ENCODE measurements at regions not wholly inside any gene's neighbourhood (a gene's known extent, or its start where the extent isn't known, plus 50 kb on each side); places are given as distances from the start of the nearest gene placed in this dataset.

DNA sequence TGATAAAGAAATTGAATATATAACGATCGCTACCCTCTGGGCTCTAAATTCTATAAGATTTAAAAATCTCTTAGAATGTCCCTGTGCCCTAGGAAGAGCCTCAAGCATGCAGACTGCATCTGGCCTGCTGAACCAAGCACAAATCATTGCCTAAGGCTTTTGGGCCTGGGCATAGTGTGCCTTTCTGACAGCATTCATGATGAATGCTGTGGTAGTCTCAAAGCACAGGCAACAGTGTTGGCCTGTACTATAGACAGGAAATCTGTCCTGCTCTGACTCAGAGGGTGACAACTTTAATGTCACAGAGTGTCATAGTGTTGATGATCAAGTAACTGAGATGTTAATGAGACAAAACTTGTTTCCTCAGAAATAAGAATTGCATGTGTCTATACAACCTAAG lies 717.3 kb downstream of the STIM2 start:
- H3K4me3 ChIP-seq (ENCODE audit: low read depth, low read length): no peak overlapping the region
- TF ChIP-seq, protein P1, sequence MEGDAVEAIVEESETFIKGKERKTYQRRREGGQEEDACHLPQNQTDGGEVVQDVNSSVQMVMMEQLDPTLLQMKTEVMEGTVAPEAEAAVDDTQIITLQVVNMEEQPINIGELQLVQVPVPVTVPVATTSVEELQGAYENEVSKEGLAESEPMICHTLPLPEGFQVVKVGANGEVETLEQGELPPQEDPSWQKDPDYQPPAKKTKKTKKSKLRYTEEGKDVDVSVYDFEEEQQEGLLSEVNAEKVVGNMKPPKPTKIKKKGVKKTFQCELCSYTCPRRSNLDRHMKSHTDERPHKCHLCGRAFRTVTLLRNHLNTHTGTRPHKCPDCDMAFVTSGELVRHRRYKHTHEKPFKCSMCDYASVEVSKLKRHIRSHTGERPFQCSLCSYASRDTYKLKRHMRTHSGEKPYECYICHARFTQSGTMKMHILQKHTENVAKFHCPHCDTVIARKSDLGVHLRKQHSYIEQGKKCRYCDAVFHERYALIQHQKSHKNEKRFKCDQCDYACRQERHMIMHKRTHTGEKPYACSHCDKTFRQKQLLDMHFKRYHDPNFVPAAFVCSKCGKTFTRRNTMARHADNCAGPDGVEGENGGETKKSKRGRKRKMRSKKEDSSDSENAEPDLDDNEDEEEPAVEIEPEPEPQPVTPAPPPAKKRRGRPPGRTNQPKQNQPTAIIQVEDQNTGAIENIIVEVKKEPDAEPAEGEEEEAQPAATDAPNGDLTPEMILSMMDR (IDR thresholded peaks at IDR 0.05; ENCODE audit: control insufficient read depth, extremely low read depth, insufficient read depth): no peak
- no peak for DNase-seq (ENCODE audit: low read depth)

DNA sequence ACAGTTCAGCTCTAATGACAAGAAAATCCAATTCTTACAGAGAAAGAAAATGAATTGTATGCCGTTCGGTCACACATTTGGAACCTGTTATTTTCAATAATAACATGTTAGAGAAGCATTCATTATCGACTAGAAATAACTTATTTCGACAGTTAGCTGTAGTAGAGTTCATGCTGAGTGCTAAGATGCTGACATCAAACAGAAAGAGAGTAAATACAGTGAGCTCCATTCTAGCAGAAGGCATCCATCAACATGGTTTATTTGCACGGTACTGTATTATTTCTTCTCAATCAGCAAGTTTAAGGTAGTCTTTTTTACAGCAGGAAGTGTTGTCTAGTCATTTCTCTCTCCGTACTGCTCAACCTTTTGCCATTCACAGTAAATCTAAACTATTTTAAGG lies 732.1 kb downstream of the STIM2 start:
- DNase-seq (ENCODE audit: low read depth): no peak
- TF ChIP-seq, protein P1 (IDR thresholded peaks at IDR 0.05; ENCODE audit: control insufficient read depth, extremely low read depth, insufficient read depth): no peak
- no peak overlapping the region for H3K4me3 ChIP-seq (ENCODE audit: low read depth, low read length)

DNA sequence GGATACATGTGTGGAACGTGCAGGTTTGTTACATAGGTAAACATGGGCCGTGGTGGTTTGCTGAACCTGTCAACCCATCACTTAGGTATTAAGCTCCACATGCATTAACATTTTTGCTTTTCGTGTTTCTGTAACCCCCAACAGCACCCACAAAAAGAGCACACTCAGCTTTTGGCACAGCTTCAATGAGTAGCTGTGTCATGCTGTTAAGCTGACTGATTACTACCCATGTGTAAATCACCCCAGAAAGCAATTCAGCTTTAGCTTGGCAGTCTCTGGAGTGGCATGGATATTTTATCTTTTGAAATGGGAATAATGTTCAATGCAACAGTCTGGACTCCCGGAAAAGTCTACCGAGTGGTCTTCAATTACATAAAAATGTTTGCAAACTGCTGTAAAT lies 734.3 kb downstream of the STIM2 start:
- H3K4me3 ChIP-seq (ENCODE audit: low read depth, low read length): no peak overlapping the region
- TF ChIP-seq, protein P1 (IDR thresholded peaks at IDR 0.05; ENCODE audit: control insufficient read depth, extremely low read depth, insufficient read depth): no peak
- DNase-seq (ENCODE audit: low read depth): no peak

DNA sequence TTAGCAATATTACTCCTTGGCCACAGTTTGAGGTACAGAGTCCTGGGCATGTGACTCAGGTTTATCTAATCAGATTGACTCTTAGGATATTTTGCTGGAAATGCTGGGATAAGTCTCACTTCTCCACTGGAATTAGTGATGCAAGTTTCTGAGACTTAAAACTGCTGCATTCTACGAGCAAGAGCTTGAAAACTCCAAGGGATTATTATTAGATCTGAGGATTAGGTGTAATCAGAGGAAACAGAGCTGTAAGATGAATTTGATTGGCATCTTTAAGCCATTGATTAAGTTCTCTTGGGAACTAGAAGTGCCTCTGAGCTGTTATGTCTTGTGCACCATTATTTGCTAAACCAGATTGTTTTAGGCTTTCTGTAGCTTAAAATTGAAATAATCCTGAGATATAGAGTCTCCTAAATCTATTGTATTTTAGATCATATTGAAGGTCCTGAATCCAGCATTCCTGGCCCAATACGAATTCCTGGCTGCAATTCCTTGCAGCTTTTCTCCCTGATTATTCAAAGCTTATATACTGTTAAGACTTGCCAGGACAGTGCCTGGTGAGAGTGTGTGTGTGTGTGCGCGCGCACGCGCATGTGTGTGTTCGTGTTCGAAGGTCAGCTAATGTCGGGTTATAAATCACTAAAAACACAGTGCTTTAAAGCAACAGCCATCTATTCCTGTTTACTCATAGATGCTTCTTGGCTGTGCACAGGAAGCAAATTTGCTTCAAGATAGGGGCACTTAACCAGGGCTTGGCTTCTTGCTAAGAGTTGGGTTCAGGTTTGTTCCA lies 735.1 kb downstream of the STIM2 start:
- DNase-seq (ENCODE audit: low read depth): no peak
- TF ChIP-seq, protein P1 (IDR thresholded peaks at IDR 0.05; ENCODE audit: control insufficient read depth, extremely low read depth, insufficient read depth): no peak
- H3K4me3 ChIP-seq (ENCODE audit: low read depth, low read length): no peak overlapping the region

DNA sequence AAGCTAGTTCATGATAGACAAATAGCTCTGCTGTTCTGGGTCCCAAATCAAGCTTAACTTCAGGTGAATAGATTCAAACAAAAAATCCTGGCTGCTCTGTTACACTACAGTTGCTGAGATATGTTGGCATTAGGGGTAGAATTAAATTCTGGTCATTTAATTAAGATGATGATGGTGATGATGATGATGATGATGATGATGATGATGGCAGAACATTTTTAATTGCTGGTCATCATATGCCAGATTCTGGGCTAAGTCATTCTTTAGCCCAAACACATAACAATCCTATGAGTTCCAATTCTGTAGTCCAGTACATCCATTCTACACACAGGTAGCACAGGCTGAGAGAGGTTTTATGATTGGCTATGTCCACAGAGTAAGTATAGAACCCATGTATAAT lies 741.5 kb downstream of the STIM2 start:
- no peak for DNase-seq (ENCODE audit: low read depth)
- no peak overlapping the region for H3K4me3 ChIP-seq (ENCODE audit: low read depth, low read length)
- TF ChIP-seq, protein P1 (IDR thresholded peaks at IDR 0.05; ENCODE audit: control insufficient read depth, extremely low read depth, insufficient read depth): no peak

DNA sequence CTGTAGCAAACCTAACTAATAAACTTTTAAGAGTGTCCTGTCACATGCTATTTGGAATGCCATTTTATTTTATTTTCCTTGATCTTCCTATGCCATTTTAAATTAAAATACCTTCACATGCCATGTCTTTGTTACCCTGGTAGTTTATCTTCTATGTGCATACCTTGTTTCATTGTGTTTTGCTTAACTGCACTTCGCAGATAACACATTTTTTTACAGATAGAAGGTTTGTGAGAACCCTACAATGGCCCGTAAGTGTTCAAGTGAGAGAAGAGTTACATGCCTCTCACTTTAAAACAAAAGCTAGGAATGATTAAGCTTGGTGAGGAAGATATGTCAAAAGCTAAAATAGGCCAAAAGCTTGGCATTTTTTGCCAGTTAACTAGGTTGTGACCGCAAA lies 744.1 kb downstream of the STIM2 start:
- H3K4me3 ChIP-seq (ENCODE audit: low read depth, low read length): no peak overlapping the region
- no peak for DNase-seq (ENCODE audit: low read depth)
- TF ChIP-seq, protein P1 (IDR thresholded peaks at IDR 0.05; ENCODE audit: control insufficient read depth, extremely low read depth, insufficient read depth): no peak

DNA sequence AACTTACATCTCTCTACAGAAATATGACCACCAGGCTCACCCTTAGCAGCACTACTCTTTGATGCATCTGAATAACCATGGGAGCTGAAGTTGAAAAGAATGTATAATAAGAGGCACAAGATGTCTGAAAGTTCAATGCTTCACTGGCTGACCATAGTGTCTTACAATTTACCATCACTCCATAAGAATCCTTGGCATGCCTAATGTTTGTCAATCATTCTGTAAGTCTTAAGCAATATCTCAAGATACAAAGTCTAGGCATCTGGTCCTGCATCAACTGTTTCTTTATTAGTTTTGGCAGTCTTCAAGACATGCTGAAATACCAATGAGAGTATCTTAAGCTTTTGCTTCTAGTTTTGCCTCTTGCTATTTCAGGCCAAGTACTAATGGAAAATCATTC lies 755.5 kb downstream of the STIM2 start:
- H3K4me3 ChIP-seq (ENCODE audit: low read depth, low read length): no peak overlapping the region
- TF ChIP-seq, protein P1 (IDR thresholded peaks at IDR 0.05; ENCODE audit: control insufficient read depth, extremely low read depth, insufficient read depth): no peak

More for the DNA sequence above, 755.5 kb downstream of the STIM2 start:
- no peak for DNase-seq (ENCODE audit: low read depth)

Data from LNCaP clone FGC (cell line).